Esophagus squamous epithelium (tissue), 4 donors: ENCODE measurements at regions not wholly inside any gene's neighbourhood (a gene's known extent, or its start where the extent isn't known, plus 50 kb on each side); places are given as distances from the start of the nearest gene placed in this dataset.

Source experiments
- POLR2A ChIP-seq, 4 donors: fragments of 450-650 bp; IDR thresholded peaks; one replicate each; pipeline ENCODE4 v1.6.1; 2017; ENCODE audit warnings: antibody characterized with exemption in 4 of 4, mild to moderate bottlenecking in 4 of 4, moderate library complexity in 3 of 4
- TF ChIP-seq, protein P1 (sequence below), 6 experiments: fragments of 450-650 bp in 4 of 6; fragments of 200-600 bp in 2 of 6; sonication (generic) in 2 of 6; IDR thresholded peaks; one replicate each; pipeline ENCODE4 v1.5.1; 2016 to 2019; ENCODE audit warnings: antibody characterized with exemption in 6 of 6, mild to moderate bottlenecking in 4 of 6, moderate library complexity in 4 of 6

DNA sequence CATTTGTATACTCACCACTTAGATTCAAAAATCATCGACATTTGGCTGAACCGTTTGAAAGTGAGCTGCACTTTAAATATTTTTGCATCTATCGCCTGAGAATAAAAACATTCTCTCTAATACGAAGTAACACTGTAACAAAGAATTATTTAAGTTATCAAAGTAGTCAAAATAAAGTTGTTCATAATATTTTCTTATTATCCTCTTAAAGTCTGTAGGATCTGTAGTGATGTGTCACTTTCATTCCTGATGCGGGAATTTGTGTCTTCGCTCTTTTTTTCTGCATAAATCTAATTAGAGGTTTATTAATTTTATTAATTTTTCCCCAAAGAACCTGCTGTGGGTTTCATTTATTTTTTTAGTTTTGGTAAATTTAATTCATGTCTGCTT is 74.8 kb downstream of the ETS2 start:
- TF ChIP-seq POLR2A (IDR thresholded peaks at IDR 0.05), result no peak
- TF ChIP-seq, protein P1, sequence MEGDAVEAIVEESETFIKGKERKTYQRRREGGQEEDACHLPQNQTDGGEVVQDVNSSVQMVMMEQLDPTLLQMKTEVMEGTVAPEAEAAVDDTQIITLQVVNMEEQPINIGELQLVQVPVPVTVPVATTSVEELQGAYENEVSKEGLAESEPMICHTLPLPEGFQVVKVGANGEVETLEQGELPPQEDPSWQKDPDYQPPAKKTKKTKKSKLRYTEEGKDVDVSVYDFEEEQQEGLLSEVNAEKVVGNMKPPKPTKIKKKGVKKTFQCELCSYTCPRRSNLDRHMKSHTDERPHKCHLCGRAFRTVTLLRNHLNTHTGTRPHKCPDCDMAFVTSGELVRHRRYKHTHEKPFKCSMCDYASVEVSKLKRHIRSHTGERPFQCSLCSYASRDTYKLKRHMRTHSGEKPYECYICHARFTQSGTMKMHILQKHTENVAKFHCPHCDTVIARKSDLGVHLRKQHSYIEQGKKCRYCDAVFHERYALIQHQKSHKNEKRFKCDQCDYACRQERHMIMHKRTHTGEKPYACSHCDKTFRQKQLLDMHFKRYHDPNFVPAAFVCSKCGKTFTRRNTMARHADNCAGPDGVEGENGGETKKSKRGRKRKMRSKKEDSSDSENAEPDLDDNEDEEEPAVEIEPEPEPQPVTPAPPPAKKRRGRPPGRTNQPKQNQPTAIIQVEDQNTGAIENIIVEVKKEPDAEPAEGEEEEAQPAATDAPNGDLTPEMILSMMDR (IDR thresholded peaks at IDR 0.05), result no peak
